ENCODE measurements at regions not wholly inside any gene's neighbourhood (a gene's known extent, or its start where the extent isn't known, plus 50 kb on each side); places are given as distances from the start of the nearest gene placed in this dataset.

DNA sequence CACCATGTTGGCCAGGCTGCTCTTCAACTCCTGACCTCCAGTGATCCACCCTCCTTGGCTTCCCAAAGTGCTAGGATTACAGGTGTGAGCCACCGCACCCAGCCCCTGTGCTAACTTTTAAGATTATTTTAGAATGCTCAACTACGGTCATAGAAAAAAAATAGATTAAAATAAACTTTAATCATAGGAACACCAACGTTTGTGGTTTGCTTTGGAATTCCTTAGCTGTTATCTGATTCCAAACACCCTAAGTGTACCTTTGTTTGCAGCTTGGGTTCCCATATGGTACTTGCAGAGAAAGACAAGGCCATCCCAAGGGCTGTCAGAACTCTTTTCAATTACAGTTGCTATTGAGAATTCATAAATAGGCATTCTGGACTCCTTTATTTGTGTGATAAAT lies 90.1 kb upstream of the EFHC2 start:
- no peak for TF ChIP-seq POLR2A (IDR thresholded peaks at IDR 0.05)
- TF ChIP-seq, protein P1, sequence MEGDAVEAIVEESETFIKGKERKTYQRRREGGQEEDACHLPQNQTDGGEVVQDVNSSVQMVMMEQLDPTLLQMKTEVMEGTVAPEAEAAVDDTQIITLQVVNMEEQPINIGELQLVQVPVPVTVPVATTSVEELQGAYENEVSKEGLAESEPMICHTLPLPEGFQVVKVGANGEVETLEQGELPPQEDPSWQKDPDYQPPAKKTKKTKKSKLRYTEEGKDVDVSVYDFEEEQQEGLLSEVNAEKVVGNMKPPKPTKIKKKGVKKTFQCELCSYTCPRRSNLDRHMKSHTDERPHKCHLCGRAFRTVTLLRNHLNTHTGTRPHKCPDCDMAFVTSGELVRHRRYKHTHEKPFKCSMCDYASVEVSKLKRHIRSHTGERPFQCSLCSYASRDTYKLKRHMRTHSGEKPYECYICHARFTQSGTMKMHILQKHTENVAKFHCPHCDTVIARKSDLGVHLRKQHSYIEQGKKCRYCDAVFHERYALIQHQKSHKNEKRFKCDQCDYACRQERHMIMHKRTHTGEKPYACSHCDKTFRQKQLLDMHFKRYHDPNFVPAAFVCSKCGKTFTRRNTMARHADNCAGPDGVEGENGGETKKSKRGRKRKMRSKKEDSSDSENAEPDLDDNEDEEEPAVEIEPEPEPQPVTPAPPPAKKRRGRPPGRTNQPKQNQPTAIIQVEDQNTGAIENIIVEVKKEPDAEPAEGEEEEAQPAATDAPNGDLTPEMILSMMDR (IDR thresholded peaks at IDR 0.05): no peak

Measured in body of pancreas (tissue), 4 donors.